Keratinocyte (primary cell): ENCODE measurements at regions not wholly inside any gene's neighbourhood (a gene's known extent, or its start where the extent isn't known, plus 50 kb on each side); places are given as distances from the start of the nearest gene placed in this dataset.

Experiments used
- DNase-seq: peaks from one replicate; pipeline ENCODE4 v3.0.0-alpha.2; 2011; ENCODE audit warnings: low read depth, missing footprints, low spot score
- FAIRE-seq: peaks from 2 replicates; lab custom pipeline; 2011; peaks lifted over from hg19 to GRCh38; lab: Jason Lieb, UNC
- H2AFZ ChIP-seq: 2 replicates; pipeline ENCODE4 v1.6.0; 2012; ENCODE audit warnings: low read length, control low read depth, inconsistent platforms; ENCODE audit not compliant: control insufficient read depth
- H3K27ac ChIP-seq: 2 replicates; pipeline ENCODE4 v1.5.1; 2011; ENCODE audit warnings: low read length; ENCODE audit not compliant: control insufficient read depth, insufficient read depth
- H3K27me3 ChIP-seq: 3 replicates; pipeline ENCODE4 v1.6.0; 2011; ENCODE audit warnings: low read length; ENCODE audit not compliant: control insufficient read depth, insufficient read depth; ENCODE audit errors: extremely low read depth
- H3K36me3 ChIP-seq, 2 experiments: 2 replicates in 1 of 2; 3 replicates in 1 of 2; pipeline ENCODE4 v1.5.1; 2011; ENCODE audit warnings: low read length in 2 of 2, mild to moderate bottlenecking in 1 of 2; ENCODE audit not compliant: control insufficient read depth in 2 of 2, insufficient read depth in 2 of 2; ENCODE audit errors: extremely low read depth in 1 of 2
- H3K4me1 ChIP-seq: 3 replicates; pipeline ENCODE4 v1.5.1; 2011; ENCODE audit warnings: low read length; ENCODE audit not compliant: control insufficient read depth, insufficient read depth; ENCODE audit errors: extremely low read depth
- H3K4me2 ChIP-seq: 3 replicates; pipeline ENCODE4 v1.6.0; 2011; ENCODE audit warnings: low read depth, low read length; ENCODE audit not compliant: control insufficient read depth, insufficient read depth; ENCODE audit errors: extremely low read depth
- H3K4me3 ChIP-seq, 3 experiments: fragments of 200-600 bp in 1 of 3; sonication (generic) in 1 of 3; 2 replicates in 2 of 3; 3 replicates in 1 of 3; pipeline ENCODE4 v1.5.1; 2011 to 2016; ENCODE audit warnings: low read length in 3 of 3, mild to moderate bottlenecking in 3 of 3, control low read depth in 2 of 3, inconsistent platforms in 1 of 3, low read depth in 1 of 3, mixed read lengths in 1 of 3, mixed run types in 1 of 3, moderate library complexity in 1 of 3; ENCODE audit not compliant: control insufficient read depth in 2 of 3, insufficient read depth in 2 of 3; ENCODE audit errors: extremely low read depth in 1 of 3
- H3K79me2 ChIP-seq: 2 replicates; pipeline ENCODE4 v1.6.0; 2012; ENCODE audit warnings: low read length; ENCODE audit not compliant: control insufficient read depth, insufficient read depth
- H3K9ac ChIP-seq: 3 replicates; pipeline ENCODE4 v1.6.0; 2011; ENCODE audit warnings: low read length; ENCODE audit not compliant: control insufficient read depth, insufficient read depth; ENCODE audit errors: extremely low read depth
- H3K9me1 ChIP-seq: 3 replicates; pipeline ENCODE4 v1.6.0; 2011; ENCODE audit warnings: low read length; ENCODE audit not compliant: control insufficient read depth, insufficient read depth; ENCODE audit errors: extremely low read depth
- H3K9me3 ChIP-seq: 2 replicates; pipeline ENCODE4 v1.5.1; 2012; ENCODE audit warnings: low read depth, low read length; ENCODE audit not compliant: control insufficient read depth
- H4K20me1 ChIP-seq: 3 replicates; pipeline ENCODE4 v1.6.0; 2011; ENCODE audit warnings: low read length; ENCODE audit not compliant: control insufficient read depth, insufficient read depth; ENCODE audit errors: extremely low read depth
- CTCF ChIP-seq, 3 experiments: IDR thresholded peaks in 1 of 3; conservative IDR thresholded peaks in 1 of 3; optimal IDR thresholded peaks in 1 of 3; 2 replicates in 2 of 3; 3 replicates in 1 of 3; pipeline versions ENCODE3 to v1.5.1; 2011; ENCODE audit warnings: low read length in 3 of 3, mild to moderate bottlenecking in 3 of 3, moderate library complexity in 2 of 3, control low read depth in 1 of 3, inconsistent platforms in 1 of 3; ENCODE audit not compliant: insufficient read depth in 2 of 3; ENCODE audit errors: extremely low read depth in 1 of 3
- EZH2 ChIP-seq: IDR thresholded peaks from one replicate; pipeline ENCODE4 v1.6.1; 2012; ENCODE audit warnings: inconsistent platforms, mild to moderate bottlenecking, low read length, moderate library complexity
- dilution Hi-C: fragments of 300-500 bp; cut with MboI; formaldehyde crosslinking; loops from one replicate; pipeline ENCODE4 v1.7.0; 2020; ENCODE audit warnings: low sequenced_read_pairs; ENCODE audit not compliant: extremely low pct_ligation_motif_present

- dilution Hi-C loops, result no loop called here
- no peak overlapping the region for H3K9ac ChIP-seq
- no peaks in the 10 kb centered on the region for H3K36me3 ChIP-seq
- H3K4me3 ChIP-seq, result no peak overlapping the region
- no peaks in the 10 kb centered on the region for H3K9me1 ChIP-seq
- H3K27ac ChIP-seq, result no peak overlapping the region
- FAIRE-seq (no peak), DNase-seq (no peak)
- H3K27me3 ChIP-seq, result no peaks in the 10 kb centered on the region
- H3K9me3 ChIP-seq, result no peaks in the 10 kb centered on the region
- TF ChIP-seq CTCF (optimal IDR thresholded peaks at IDR 0.05 in 1 of 3, IDR thresholded peaks at IDR 0.05 in 1 of 3, conservative IDR thresholded peaks at IDR 0.05 in 1 of 3; ENCODE audit: extremely low read depth in 1 of 3, insufficient read depth in 2 of 3, low read length in 3 of 3) (no peak), EZH2 (no peak)
- H3K79me2 ChIP-seq, result no peaks in the 10 kb centered on the region
- H2AFZ ChIP-seq, result no peak overlapping the region
- H3K4me2 ChIP-seq, result no peak overlapping the region
- no peaks in the 10 kb centered on the region for H4K20me1 ChIP-seq
- no peaks in the 10 kb centered on the region for H3K4me1 ChIP-seq
Measured at GRCh38 chr18:55805666-55806065, 217.7 kb upstream of the TCF4 start.

GRCh38 chr18:55795101-55795669 lies 207.2 kb upstream of the TCF4 start:
- Histone ChIP-seq H3K27me3 (no peaks in the 10 kb centered on the region), H3K4me2 (no peak overlapping the region), H3K4me3 (no peak overlapping the region), H3K9me1 (no peaks in the 10 kb centered on the region), H3K9ac (no peak overlapping the region), H3K9me3 (no peaks in the 10 kb centered on the region), H3K4me1 (peaks cover 9% of the 10 kb centered on the region), H2AFZ (peak overlapping the region; percentile 47), H4K20me1 (no peaks in the 10 kb centered on the region), H3K27ac (no peak overlapping the region), H3K79me2 (no peaks in the 10 kb centered on the region), H3K36me3 (no peaks in the 10 kb centered on the region)
- TF ChIP-seq EZH2 (no peak), CTCF (optimal IDR thresholded peaks at IDR 0.05 in 1 of 3, IDR thresholded peaks at IDR 0.05 in 1 of 3, conservative IDR thresholded peaks at IDR 0.05 in 1 of 3; ENCODE audit: extremely low read depth in 1 of 3, insufficient read depth in 2 of 3, low read length in 3 of 3) (no peak)
- FAIRE-seq (no peak), DNase-seq (no peak)
- dilution Hi-C loops, result no loop called here
